SH-SY5Y (cell line): ENCODE measurements at regions not wholly inside any gene's neighbourhood (a gene's known extent, or its start where the extent isn't known, plus 50 kb on each side); places are given as distances from the start of the nearest gene placed in this dataset.

Experiments
- GATA2 ChIP-seq: IDR thresholded peaks from 2 replicates; pipeline ENCODE4 v1.6.1; 2011; ENCODE audit warnings: mild to moderate bottlenecking, low read depth, low read length
- GATA3 ChIP-seq: IDR thresholded peaks from 2 replicates; pipeline ENCODE4 v1.6.1; 2011; ENCODE audit warnings: low read depth, mild to moderate bottlenecking, low read length, moderate library complexity

- TF ChIP-seq GATA2 = no peak
- TF ChIP-seq GATA3 = no peak
Measured at GRCh38 chr9:107784235-107784958, 294.8 kb upstream of the KLF4 start.
